DMS114 treated with DMSO at 0.1 percent for 48 hours (cell line): ENCODE measurements at regions not wholly inside any gene's neighbourhood (a gene's known extent, or its start where the extent isn't known, plus 50 kb on each side); places are given as distances from the start of the nearest gene placed in this dataset.

Source experiments
- DNase-seq: peaks from one replicate; lab custom pipeline; 2025; ENCODE audit not compliant: unreplicated experiment; lab: John Stamatoyannopoulos, UW

DNA sequence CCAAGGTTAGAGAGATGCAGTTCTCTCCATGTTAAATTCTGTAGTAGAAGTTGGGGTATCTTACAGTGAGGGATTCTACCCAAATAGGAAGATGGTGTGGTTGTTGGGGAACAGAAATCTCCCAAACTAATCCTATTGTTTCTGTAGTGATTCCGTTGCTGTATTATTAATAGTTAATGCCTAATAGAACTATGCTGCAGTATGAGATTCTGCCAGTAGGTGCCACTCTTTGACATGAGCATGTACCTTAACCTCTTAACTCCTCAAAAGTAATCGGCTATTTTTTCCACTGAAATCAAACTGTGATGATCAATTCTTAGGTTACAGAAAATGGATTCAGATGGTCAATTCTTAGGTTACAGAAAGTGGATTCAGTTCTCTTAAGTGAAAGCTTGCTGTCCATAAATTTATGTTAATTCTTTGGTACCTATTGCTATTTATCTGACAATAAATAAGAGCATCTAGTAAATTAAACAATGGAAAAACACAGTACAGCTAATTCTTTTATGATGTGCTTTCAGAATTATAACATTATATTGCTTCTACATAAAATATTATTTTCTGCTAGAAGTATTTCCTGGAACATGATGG, 97.9 kb upstream of the DLX2 start:
- no peak for DNase-seq

- DNase-seq = no peak
These were observed 101.6 kb upstream of the DLX2 start for GRCh38 chr2:172204309-172204708.

GRCh38 chr2:172204762-172205161, 102.1 kb upstream of the DLX2 start:
- no peak for DNase-seq

DNA sequence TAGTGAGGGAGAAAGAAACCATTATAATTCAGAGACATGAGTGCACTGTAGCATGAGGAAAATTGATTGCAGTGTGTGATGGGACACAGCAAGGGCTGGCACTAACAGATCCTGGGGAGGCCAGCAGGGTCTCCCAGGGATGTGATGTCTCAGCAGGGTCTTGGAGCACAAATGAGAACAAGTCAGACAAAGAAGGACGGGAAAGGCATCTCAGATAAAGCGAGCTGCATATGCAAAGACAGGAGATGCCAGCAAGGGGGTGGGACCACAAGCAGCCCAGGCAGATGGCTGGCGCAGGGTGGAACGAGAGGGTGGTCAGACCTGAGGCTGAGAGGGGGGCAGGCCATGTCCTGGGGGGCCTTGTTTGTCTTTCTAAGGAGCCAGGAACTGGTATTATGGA, 102.6 kb upstream of the DLX2 start:
- no peak for DNase-seq

DNA sequence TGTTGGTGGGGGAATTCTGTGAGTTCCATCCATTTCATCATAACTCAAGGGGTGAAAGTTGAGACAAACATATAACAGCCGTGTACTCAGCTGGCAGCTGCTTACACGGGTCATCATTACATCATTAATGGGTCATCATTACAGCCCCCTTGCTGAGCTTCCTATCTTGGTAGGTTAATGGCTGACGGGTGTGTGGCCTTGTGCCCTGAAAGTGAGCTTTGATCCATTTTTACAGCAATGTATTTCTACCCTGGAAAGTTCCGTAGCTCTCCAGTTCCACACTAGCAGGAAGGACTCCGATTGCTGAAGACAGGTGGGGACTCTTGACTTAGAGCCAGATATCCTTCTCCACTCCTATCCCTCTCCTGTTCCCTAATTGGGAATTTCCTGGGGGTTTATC, 105.2 kb upstream of the DLX2 start:
- DNase-seq = no peak

DNA sequence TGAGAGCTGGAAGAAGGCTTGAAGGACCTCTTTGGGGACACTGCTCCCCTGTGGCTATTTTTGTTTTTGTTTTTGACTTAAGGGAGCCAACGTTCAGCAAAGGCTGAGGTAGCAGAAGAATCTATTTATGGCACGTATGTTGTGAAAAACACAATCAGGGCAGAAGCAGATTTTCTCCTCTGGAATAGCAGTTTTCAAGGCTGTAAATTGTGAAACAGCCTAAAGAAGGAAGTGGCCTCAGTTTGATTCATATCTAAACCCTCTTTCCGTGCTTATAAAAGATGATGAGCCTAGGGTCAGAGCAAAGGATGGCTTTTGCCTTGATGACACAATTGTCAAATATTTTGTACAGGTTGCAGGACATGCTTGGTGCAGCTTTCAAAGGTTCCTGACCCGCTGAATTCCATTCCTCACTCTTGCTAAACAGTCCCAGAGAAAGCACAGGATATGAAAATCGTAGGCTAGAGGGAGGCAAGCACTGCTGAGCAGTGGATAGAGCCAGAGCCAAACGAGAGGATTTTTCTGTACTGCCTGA, 106.2 kb upstream of the DLX2 start:
- DNase-seq = no peak

GRCh38 chr2:172210599-172210998, 107.9 kb upstream of the DLX2 start:
- DNase-seq = no peak

DNA sequence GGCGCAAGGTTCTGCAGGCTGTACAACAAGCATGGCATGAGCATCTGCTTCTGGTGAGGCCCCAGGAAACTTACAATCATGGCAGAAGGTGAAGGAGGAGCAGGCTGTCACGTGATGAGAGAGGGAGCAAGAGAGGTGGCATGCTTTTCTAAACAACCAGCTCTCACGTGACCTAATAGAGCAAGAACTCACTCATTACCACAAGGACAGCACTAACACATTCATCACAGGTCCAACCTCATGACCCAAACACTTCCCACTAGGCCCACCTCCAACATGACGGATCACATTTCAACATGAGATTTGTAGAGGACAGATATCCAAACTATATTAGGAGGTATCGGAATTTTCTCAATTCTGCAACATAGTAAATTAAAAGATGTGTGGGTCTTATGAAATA, 108.8 kb upstream of the DLX2 start:
- no peak for DNase-seq

- DNase-seq = no peak
These were observed 110.6 kb upstream of the DLX2 start for GRCh38 chr2:172213116-172213860.

DNA sequence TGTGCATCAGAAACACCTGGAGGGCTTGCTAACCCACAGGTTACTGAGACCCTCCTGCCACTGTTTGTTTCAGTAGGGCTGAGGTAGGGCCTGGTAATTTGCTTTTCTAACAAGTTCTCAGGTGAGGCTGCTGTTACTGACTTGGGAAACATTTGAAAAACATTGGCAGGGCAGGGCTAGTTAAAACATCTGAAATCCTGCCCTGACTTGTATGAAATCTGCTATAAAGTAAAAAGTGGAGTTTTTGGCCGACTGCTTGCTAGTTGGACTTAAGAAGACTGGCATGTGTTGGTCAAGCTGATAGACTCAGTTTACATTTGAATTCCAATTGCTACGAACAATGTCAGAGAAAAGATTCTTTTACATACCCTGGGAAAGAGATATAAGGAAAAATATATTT, 111.6 kb upstream of the DLX2 start:
- DNase-seq = no peak

- DNase-seq = no peak
These were observed 112.7 kb upstream of the DLX2 start for GRCh38 chr2:172215172-172215935.

DNA sequence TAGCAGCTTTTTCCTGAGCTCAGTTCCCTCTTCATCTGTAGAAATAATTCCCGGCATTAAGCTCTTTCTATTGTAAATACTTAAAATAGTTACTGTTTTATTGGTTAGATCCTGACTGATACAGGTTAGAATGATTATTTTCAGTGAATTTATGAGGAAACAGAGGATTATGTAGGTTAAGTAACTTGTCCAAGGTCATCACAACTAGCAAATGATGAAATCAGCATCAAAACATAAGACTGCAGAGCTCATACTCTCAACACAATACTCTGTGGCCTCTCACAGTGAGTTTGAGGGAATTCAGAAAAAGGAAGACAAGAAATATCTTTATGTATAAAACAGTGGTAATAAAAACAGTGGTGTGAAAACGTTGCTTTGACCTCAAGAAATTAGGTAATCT, 113.2 kb upstream of the DLX2 start:
- no peak for DNase-seq

DNA sequence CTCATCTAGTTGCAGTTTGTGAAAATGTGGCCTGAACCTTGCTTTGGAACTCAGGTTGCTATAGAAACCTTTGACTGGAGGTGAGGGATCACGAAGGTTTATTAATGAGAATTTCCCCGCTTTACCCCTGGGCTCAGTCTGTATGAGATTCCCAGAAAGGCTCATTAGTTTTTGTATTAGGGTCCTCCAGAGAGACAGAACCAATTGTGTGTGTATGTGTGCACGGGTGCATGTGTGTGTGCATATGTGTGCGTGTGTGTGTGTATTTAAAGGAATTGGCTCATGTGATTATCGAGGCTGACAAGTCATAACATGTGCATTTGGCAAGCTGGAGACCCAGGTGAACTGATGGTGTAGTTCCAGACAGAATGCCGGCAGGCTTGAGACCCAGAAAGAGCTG, 113.8 kb upstream of the DLX2 start:
- no peak for DNase-seq

GRCh38 chr2:172219201-172219600, 116.5 kb upstream of the DLX2 start:
- DNase-seq = no peak

- no peak for DNase-seq
These were observed 117.4 kb upstream of the DLX2 start for GRCh38 chr2:172220121-172220520.

GRCh38 chr2:172223601-172224054, 120.9 kb upstream of the DLX2 start:
- DNase-seq = no peak

DNA sequence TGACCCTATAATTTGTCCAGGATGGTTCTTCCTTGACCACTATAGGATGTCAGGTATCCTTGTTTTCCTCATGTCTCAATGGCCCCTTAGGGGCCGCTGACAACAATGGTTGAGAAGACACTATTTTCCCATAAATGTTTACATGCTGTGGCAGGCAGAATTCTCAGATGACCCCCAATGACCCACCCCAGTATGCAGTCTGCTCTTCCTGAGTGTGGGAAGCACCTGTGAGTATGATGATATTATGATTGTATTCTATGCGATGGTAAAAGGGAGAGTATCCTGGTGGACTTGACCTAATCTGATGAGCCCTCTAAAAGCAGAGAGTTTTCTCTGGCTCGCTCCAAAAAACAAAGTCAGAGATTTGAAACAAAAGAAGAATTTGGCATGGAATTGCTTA, 123.1 kb upstream of the DLX2 start:
- no peak for DNase-seq

- no peak for DNase-seq
These were observed 123.8 kb upstream of the DLX2 start for GRCh38 chr2:172226244-172227061.

DNA sequence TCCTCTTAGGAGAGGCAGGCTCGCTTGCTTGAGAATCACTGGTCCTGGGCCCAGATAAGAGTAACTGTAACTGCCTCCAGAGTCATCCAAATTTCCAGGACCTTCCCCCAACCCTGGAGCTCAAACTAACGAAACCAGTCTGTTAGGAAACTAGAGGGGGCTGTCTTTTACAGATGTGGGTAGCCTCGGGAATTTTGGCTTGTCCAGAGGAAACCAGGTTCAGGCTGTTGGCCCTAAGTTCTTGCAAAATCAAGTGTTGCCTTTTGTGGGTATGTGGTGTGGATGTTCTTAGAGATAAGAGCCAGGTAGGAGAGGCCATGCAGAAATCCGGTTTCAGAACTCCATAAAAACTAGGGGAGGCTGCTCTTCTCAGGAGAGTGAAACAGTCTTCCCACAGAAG, 125.0 kb upstream of the DLX2 start:
- no peak for DNase-seq

DNA sequence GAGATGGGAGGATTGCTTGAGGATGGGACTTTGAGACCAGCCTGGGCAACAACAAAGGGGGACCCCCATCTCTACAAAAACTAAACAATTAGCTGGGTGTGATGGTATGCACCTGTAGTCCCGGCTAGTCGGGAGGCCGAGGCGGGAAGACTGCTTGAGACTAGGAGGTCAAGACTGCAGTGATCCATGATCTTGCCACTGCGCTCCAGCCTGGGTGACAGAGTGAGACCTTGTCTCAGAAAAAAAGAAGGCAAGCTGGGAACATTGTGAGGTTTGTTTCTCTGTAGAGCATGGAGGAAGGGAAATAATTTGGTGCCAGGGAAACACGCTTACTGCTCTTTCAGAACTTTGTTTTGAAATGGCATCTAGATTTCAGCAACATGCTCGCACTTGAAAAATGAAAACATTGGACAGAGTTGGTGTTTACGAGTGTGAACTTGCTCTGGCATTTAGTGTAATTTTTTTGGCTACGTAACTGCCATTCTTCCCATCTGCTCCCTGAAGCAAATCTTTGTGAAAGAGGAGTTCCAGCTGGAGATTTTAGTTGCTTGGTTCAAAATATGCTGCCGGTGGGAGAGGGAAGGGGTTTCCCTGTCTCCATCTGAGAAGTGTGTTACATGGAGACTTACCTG, 125.6 kb upstream of the DLX2 start:
- DNase-seq = no peak

GRCh38 chr2:172229125-172229524, 126.4 kb upstream of the DLX2 start:
- DNase-seq = no peak
